Activated CD4-positive, alpha-beta memory T cell treated with anti-CD3 and anti-CD28 coated beads, Interleukin-2, amount 10 ng/mL, durations not matched to agents 7 days and 5 days (primary cell): ENCODE measurements at regions not wholly inside any gene's neighbourhood (a gene's known extent, or its start where the extent isn't known, plus 50 kb on each side); places are given as distances from the start of the nearest gene placed in this dataset.

Experiments used
- CTCF ChIA-PET: fragments of 350-600 bp; sonication (Branson Sonifier 250); formaldehyde crosslinking; loops from one replicate; lab custom pipeline; 2021; ENCODE audit warnings: antibody characterized with exemption, inconsistent platforms; lab: Charles Lee
- POLR2A ChIA-PET: fragments of 350-600 bp; sonication (Branson Sonifier 250); formaldehyde crosslinking; loops from one replicate; lab custom pipeline; 2021; ENCODE audit warnings: antibody characterized with exemption; lab: Charles Lee
- DNase-seq: peaks from one replicate; pipeline ENCODE4 v3.0.0-alpha.2; 2020
- H3K27ac Mint-ChIP-seq: one replicate; pipeline ENCODE4 v1.8.0; 2021; ENCODE audit warnings: mild to moderate bottlenecking, mixed read lengths
- H3K27me3 Mint-ChIP-seq: one replicate; pipeline ENCODE4 v1.8.0; 2021; ENCODE audit warnings: mixed read lengths
- H3K36me3 Mint-ChIP-seq: one replicate; pipeline ENCODE4 v1.8.0; 2021; ENCODE audit warnings: low read depth, mixed read lengths
- H3K4me1 Mint-ChIP-seq: one replicate; pipeline ENCODE4 v1.8.0; 2021; ENCODE audit warnings: mixed read lengths
- H3K4me3 Mint-ChIP-seq: one replicate; pipeline ENCODE4 v1.8.0; 2021; ENCODE audit warnings: mild to moderate bottlenecking, mixed read lengths
- H3K9me3 Mint-ChIP-seq: one replicate; pipeline ENCODE4 v1.8.0; 2021; ENCODE audit warnings: mixed read lengths

- no peaks in the 10 kb centered on the region for H3K36me3 Mint-ChIP-seq
- CTCF ChIA-PET: no interaction called here
- H3K27ac Mint-ChIP-seq: no peak overlapping the region
- no peaks in the 10 kb centered on the region for H3K9me3 Mint-ChIP-seq
- H3K4me1 Mint-ChIP-seq: peaks cover 1% of the 10 kb centered on the region
- DNase-seq: no peak
- POLR2A ChIA-PET: no interaction called here
- H3K4me3 Mint-ChIP-seq: no peak overlapping the region
- H3K27me3 Mint-ChIP-seq: no peaks in the 10 kb centered on the region
Observed at GRCh38 chr2:157927155-157927554, 51.0 kb upstream of the ACVR1 start.
